ENCODE measurements at regions not wholly inside any gene's neighbourhood (a gene's known extent, or its start where the extent isn't known, plus 50 kb on each side); places are given as distances from the start of the nearest gene placed in this dataset.

GRCh38 chr4:46674326-46674725 lies 234.7 kb downstream of the COX7B2 start:
- TF ChIP-seq GLIS2 (tag by site-specific recombination; IDR thresholded peaks at IDR 0.05) (no peak), ZNF366 (tag by site-specific recombination; conservative IDR thresholded peaks at IDR 0.05) (no peak), WT1 (tag by site-specific recombination; IDR thresholded peaks at IDR 0.05) (no peak), ZBTB7A (tag by site-specific recombination; IDR thresholded peaks at IDR 0.05; ENCODE audit: low read depth) (no peak), SETDB1 (IDR thresholded peaks at IDR 0.05; ENCODE audit: insufficient read length, low read length) (no peak), ZNF426 (tag by site-specific recombination; IDR thresholded peaks at IDR 0.05) (no peak), ZIC2 (tag by site-specific recombination; IDR thresholded peaks at IDR 0.05) (no peak), ZBTB8A (tag by site-specific recombination; IDR thresholded peaks at IDR 0.05) (no peak), ZNF24 (tag by site-specific recombination; IDR thresholded peaks at IDR 0.05) (no peak), ZNF398 (tag by site-specific recombination; IDR thresholded peaks at IDR 0.05) (no peak), ZNF768 (tag by site-specific recombination; IDR thresholded peaks at IDR 0.05) (no peak), ZNF621 (tag by site-specific recombination; IDR thresholded peaks at IDR 0.05) (no peak)
- TF ChIP-seq, protein P1, sequence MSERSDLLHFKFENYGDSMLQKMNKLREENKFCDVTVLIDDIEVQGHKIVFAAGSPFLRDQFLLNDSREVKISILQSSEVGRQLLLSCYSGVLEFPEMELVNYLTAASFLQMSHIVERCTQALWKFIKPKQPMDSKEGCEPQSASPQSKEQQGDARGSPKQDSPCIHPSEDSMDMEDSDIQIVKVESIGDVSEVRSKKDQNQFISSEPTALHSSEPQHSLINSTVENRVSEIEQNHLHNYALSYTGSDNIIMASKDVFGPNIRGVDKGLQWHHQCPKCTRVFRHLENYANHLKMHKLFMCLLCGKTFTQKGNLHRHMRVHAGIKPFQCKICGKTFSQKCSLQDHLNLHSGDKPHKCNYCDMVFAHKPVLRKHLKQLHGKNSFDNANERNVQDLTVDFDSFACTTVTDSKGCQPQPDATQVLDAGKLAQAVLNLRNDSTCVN (tag by site-specific recombination; optimal IDR thresholded peaks at IDR 0.05), result no peak
- Histone ChIP-seq H3K36me3 (ENCODE audit: control insufficient read depth in 2 of 2, insufficient read depth in 1 of 2, low read length in 2 of 2) (no peaks in the 10 kb centered on the region), H3K4me3 (ENCODE audit: low read depth, low read length) (no peak overlapping the region), H3K4me1 (ENCODE audit: control insufficient read depth, insufficient read depth, low read length) (no peaks in the 10 kb centered on the region), H3K27ac (ENCODE audit: extremely low read depth, low read depth, low read length) (no peak overlapping the region), H3K9me3 (ENCODE audit: control insufficient read depth, insufficient read depth, low read depth, low read length) (no peaks in the 10 kb centered on the region)
- ChIA-PET CTCF (no interaction called here), POLR2A (no interaction called here)

- no peak overlapping the region for H3K27ac ChIP-seq (ENCODE audit: extremely low read depth, low read depth, low read length)
- H3K36me3 ChIP-seq (ENCODE audit: control insufficient read depth in 2 of 2, insufficient read depth in 1 of 2, low read length in 2 of 2), result no peaks in the 10 kb centered on the region
- H3K4me1 ChIP-seq (ENCODE audit: control insufficient read depth, insufficient read depth, low read length), result no peaks in the 10 kb centered on the region
- POLR2A ChIA-PET, result no interaction called here
- no peak overlapping the region for H3K4me3 ChIP-seq (ENCODE audit: low read depth, low read length)
- H3K9me3 ChIP-seq (ENCODE audit: control insufficient read depth, insufficient read depth, low read depth, low read length), result no peaks in the 10 kb centered on the region
- CTCF ChIA-PET, result no interaction called here
- TF ChIP-seq ZNF513 (tag by site-specific recombination; IDR thresholded peaks at IDR 0.05) (no peak), SCRT1 (tag by site-specific recombination; IDR thresholded peaks at IDR 0.05; ENCODE audit: borderline replicate concordance) (no peak), ZNF214 (tag by site-specific recombination; IDR thresholded peaks at IDR 0.05; ENCODE audit: borderline replicate concordance) (no peak), ZNF629 (tag by site-specific recombination; IDR thresholded peaks at IDR 0.05) (no peak), BCL6B (tag by site-specific recombination; IDR thresholded peaks at IDR 0.05) (no peak), ZNF37A (tag by site-specific recombination; IDR thresholded peaks at IDR 0.05) (no peak), FEZF1 (tag by site-specific recombination; IDR thresholded peaks at IDR 0.05) (no peak), ZNF623 (tag by site-specific recombination; IDR thresholded peaks at IDR 0.05) (no peak), ZNF211 (tag by site-specific recombination; IDR thresholded peaks at IDR 0.05; ENCODE audit: low read depth) (no peak), ZNF558 (tag by site-specific recombination; IDR thresholded peaks at IDR 0.05) (no peak)
- TF ChIP-seq, protein P1 (tag by site-specific recombination; optimal IDR thresholded peaks at IDR 0.05), result no peak
- TF ChIP-seq, protein P2, sequence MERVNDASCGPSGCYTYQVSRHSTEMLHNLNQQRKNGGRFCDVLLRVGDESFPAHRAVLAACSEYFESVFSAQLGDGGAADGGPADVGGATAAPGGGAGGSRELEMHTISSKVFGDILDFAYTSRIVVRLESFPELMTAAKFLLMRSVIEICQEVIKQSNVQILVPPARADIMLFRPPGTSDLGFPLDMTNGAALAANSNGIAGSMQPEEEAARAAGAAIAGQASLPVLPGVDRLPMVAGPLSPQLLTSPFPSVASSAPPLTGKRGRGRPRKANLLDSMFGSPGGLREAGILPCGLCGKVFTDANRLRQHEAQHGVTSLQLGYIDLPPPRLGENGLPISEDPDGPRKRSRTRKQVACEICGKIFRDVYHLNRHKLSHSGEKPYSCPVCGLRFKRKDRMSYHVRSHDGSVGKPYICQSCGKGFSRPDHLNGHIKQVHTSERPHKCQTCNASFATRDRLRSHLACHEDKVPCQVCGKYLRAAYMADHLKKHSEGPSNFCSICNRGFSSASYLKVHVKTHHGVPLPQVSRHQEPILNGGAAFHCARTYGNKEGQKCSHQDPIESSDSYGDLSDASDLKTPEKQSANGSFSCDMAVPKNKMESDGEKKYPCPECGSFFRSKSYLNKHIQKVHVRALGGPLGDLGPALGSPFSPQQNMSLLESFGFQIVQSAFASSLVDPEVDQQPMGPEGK (tag by site-specific recombination; IDR thresholded peaks at IDR 0.05), result no peak
- TF ChIP-seq, protein P3, sequence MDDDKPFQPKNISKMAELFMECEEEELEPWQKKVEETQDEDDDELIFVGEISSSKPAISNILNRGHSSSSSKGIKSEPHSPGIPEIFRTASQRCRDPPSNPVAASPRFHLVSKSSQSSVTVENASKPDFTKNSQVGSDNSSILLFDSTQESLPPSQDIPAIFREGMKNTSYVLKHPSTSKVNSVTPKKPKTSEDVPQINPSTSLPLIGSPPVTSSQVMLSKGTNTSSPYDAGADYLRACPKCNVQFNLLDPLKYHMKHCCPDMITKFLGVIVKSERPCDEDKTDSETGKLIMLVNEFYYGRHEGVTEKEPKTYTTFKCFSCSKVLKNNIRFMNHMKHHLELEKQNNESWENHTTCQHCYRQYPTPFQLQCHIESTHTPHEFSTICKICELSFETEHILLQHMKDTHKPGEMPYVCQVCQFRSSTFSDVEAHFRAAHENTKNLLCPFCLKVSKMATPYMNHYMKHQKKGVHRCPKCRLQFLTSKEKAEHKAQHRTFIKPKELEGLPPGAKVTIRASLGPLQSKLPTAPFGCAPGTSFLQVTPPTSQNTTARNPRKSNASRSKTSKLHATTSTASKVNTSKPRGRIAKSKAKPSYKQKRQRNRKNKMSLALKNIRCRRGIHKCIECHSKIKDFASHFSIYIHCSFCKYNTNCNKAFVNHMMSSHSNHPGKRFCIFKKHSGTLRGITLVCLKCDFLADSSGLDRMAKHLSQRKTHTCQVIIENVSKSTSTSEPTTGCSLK (tag by site-specific recombination; IDR thresholded peaks at IDR 0.05), result no peak
Observed at GRCh38 chr4:46667790-46668189, 241.3 kb downstream of the COX7B2 start.
